ENCODE measurements at regions not wholly inside any gene's neighbourhood (a gene's known extent, or its start where the extent isn't known, plus 50 kb on each side); places are given as distances from the start of the nearest gene placed in this dataset.

DNA sequence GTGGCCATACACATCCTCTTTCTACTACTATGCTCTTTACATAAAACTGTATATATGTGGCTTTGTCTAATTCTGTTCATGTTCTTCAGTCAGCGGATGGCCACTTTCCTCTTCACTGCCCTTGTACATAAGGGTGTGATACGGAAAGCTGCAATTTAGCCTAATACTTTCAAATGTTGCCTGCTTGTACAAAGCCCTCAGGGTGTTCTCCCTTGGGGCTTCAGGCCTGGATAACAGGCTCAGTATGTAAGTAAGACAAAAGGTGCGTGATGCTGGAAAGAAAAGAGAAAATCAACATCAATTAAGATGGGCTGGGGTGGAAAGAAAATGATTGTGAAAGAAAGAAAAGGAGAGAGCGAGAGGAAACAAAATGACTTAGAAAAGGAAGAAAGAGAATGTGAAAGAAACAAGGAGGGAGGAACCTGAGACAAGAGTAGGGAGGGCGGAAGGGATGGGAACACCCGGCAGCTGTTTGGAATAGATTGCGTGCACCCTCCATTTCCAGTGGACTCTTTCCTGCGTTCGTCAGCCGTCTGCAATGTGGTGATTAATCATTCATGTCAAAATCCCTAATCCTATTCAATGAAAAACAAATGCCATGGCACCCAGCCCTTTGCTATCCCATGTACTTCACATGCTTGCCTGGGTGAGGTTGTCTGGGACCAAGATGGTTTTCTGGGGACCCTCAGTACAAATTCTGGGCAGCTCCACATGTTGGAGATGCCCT lies 553.6 kb downstream of the NUF2 start:
- no peak for TF ChIP-seq ELF1 (IDR thresholded peaks at IDR 0.05; ENCODE audit: borderline replicate concordance, low read depth)
- TF ChIP-seq CTCF (IDR thresholded peaks at IDR 0.05 in 2 of 3, conservative IDR thresholded peaks at IDR 0.05 in 1 of 3; ENCODE audit: borderline replicate concordance in 1 of 3, insufficient read depth in 1 of 3, low read depth in 2 of 3, low read length in 2 of 3): no peak
- no peak for TF ChIP-seq CEBPB (IDR thresholded peaks at IDR 0.05; ENCODE audit: low read depth)
- TF ChIP-seq YY1 (IDR thresholded peaks at IDR 0.05; ENCODE audit: extremely low read depth, insufficient replicate concordance, low read depth, low read length): no peak
- TF ChIP-seq SP1 (IDR thresholded peaks at IDR 0.05; ENCODE audit: low read depth): no peak
- no peak for TF ChIP-seq EZH2 (IDR thresholded peaks at IDR 0.05)

Measured in HCT116 (cell line).